Testis (tissue), 2 donors: ENCODE measurements at regions not wholly inside any gene's neighbourhood (a gene's known extent, or its start where the extent isn't known, plus 50 kb on each side); places are given as distances from the start of the nearest gene placed in this dataset.
"Not testable (repeated sequence)": the region's sequence is repeated elsewhere in the genome, so short reads cannot be mapped to it uniquely, and the experiment has no call there.

Experiments used
- DNase-seq: peaks from one replicate; pipeline ENCODE4 v3.0.0-alpha.2; 2019
- H3K27ac ChIP-seq, 2 donors: fragments of 200-600 bp; sonication (generic); one replicate each; pipeline ENCODE4 v1.5.1; 2019
- H3K27me3 ChIP-seq: fragments of 200-600 bp; sonication (generic); one replicate; pipeline ENCODE4 v1.5.1; 2019
- H3K36me3 ChIP-seq: fragments of 200-600 bp; sonication (generic); one replicate; pipeline ENCODE4 v1.5.1; 2017; ENCODE audit warnings: low read depth; ENCODE audit errors: missing control alignments
- H3K4me1 ChIP-seq: fragments of 200-600 bp; sonication (generic); one replicate; pipeline ENCODE4 v1.5.1; 2019
- H3K4me3 ChIP-seq, 2 donors: fragments of 200-600 bp; sonication (generic); one replicate each; pipeline ENCODE4 v1.5.1; 2017 to 2019
- H3K9me3 ChIP-seq: fragments of 200-600 bp; sonication (generic); one replicate; pipeline ENCODE4 v1.5.1; 2017
- POLR2A ChIP-seq: fragments of 450-650 bp; IDR thresholded peaks from one replicate; pipeline ENCODE4 v1.6.1; 2017; ENCODE audit warnings: antibody characterized with exemption, mild to moderate bottlenecking, moderate library complexity
- WGBS, 2 donors: methylation state at CpG; one replicate each; pipeline ENCODE4 v1.1.5; 2018; 5-methylcytosine and 5-hydroxymethylcytosine counted together
- intact Hi-C: fragments of 100-400 bp; cut with DNase I; formaldehyde crosslinking; loops from one replicate; pipeline ENCODE4 v1.15.1; 2023; ENCODE audit warnings: low total_unique reads
- TF ChIP-seq, protein P1 (sequence below), 3 experiments: fragments of 450-650 bp in 2 of 3; fragments of 200-600 bp in 1 of 3; sonication (generic) in 1 of 3; IDR thresholded peaks; one replicate each; pipeline ENCODE4 v1.5.1; 2016 to 2019; ENCODE audit warnings: antibody characterized with exemption in 3 of 3, mild to moderate bottlenecking in 2 of 3, moderate library complexity in 1 of 3

DNA sequence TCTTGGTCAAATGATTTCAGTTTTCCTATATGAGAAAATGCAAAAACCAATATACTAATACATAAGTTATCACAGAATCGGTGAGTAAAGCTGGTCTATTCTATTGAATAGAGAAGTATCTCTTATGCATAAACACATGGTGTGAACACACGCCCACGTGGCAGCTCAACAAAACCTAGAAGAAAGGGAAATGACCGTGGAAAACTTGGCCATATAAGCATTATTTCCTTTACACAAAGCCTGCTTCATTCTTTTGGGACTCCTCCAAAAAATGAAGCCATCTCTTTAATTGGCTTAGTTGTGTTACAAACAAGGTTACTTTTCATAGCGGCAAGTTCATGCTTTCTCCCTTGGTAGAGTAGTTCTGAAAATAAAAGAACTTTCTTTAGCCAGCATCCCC lies 183.2 kb downstream of the TMEM161B start:
- Histone ChIP-seq H3K36me3 (no peaks in the 10 kb centered on the region), H3K27ac (no peak overlapping the region), H3K27me3 (no peaks in the 10 kb centered on the region), H3K4me3 (no peak overlapping the region), H3K4me1 (no peaks in the 10 kb centered on the region), H3K9me3 (no peaks in the 10 kb centered on the region)
- 69 to 72% methylated on average over 5 of the region's 5 CpGs for WGBS, 2 donors
- no peak for DNase-seq
- TF ChIP-seq POLR2A: no peak
- TF ChIP-seq, protein P1, sequence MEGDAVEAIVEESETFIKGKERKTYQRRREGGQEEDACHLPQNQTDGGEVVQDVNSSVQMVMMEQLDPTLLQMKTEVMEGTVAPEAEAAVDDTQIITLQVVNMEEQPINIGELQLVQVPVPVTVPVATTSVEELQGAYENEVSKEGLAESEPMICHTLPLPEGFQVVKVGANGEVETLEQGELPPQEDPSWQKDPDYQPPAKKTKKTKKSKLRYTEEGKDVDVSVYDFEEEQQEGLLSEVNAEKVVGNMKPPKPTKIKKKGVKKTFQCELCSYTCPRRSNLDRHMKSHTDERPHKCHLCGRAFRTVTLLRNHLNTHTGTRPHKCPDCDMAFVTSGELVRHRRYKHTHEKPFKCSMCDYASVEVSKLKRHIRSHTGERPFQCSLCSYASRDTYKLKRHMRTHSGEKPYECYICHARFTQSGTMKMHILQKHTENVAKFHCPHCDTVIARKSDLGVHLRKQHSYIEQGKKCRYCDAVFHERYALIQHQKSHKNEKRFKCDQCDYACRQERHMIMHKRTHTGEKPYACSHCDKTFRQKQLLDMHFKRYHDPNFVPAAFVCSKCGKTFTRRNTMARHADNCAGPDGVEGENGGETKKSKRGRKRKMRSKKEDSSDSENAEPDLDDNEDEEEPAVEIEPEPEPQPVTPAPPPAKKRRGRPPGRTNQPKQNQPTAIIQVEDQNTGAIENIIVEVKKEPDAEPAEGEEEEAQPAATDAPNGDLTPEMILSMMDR (IDR thresholded peaks at IDR 0.05): no peak
- intact Hi-C loops: no loop called here

DNA sequence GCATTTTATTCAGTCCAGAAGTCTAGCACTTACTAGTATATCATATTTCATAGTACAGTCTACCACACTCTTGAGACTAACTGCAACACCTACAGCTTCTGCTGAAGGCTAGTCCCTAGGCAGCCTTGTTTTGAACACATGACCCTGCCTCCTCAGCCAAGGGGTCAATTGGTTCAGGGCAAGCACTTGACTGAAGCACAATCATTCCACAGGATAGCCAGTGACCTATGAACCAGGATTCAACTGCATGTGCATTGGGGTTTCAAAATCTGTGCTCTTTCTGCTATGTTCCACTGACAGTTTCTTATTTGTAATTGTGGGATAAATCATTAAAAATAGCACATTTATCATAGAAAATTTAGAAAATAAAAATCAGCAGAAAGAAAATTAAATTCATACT lies 186.8 kb downstream of the TMEM161B start:
- H3K4me3 ChIP-seq: no peak overlapping the region
- no peaks in the 10 kb centered on the region for H3K36me3 ChIP-seq
- no peaks in the 10 kb centered on the region for H3K27me3 ChIP-seq
- H3K4me1 ChIP-seq: no peaks in the 10 kb centered on the region
- TF ChIP-seq POLR2A: no peak
- TF ChIP-seq, protein P1 (IDR thresholded peaks at IDR 0.05): no peak
- DNase-seq: no peak
- no peak overlapping the region for H3K27ac ChIP-seq
- intact Hi-C loops: no loop called here
- H3K9me3 ChIP-seq: no peaks in the 10 kb centered on the region

DNA sequence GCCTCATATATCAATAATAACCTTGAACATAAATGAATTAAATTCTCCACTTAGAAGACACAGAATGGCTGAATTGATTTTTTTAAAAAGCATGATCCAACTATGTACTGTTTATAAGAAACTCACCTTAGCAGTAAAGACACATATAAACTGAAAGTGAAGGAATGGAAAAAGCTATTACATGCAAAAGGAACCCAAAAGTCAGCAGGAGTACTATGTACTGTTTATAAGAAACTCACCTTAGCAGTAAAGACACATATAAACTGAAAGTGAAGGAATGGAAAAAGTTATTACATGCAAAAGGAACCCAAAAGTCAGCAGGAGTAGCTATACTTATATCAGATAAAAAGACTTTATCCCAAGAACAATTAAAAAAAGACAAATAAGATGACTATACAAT lies 204.8 kb downstream of the TMEM161B start:
- TF ChIP-seq, protein P1 (IDR thresholded peaks at IDR 0.05): no peak
- TF ChIP-seq POLR2A: no peak
- intact Hi-C loops: no loop called here
- Histone ChIP-seq H3K4me3 (no peak overlapping the region), H3K9me3 (no peaks in the 10 kb centered on the region), H3K27ac (no peak overlapping the region), H3K27me3 (no peaks in the 10 kb centered on the region), H3K36me3 (no peaks in the 10 kb centered on the region), H3K4me1 (no peaks in the 10 kb centered on the region)
- DNase-seq: no peak

DNA sequence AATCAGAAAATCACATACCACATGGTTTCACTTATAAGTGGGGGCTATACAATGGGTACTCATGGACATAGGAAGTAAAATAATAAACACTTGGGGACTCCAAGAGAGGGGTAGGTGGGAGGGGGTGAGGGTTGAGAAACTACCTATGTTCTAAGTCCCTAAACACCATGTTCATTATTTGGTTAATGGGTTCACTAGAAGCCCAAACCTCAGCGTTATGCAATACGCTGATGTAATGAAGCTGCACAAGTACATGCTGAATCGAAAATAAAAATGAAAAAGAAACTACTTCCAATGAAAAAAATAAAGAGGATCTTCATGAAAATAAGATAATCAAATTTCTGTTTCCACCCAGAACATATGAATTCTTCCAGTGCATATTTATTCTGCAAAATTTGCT lies 208.5 kb downstream of the TMEM161B start:
- intact Hi-C loops: no loop called here
- Histone ChIP-seq H3K4me1 (no peaks in the 10 kb centered on the region), H3K27me3 (no peaks in the 10 kb centered on the region), H3K9me3 (no peaks in the 10 kb centered on the region), H3K4me3 (no peak overlapping the region), H3K27ac (no peak overlapping the region), H3K36me3 (no peaks in the 10 kb centered on the region)
- TF ChIP-seq POLR2A: no peak
- TF ChIP-seq, protein P1 (IDR thresholded peaks at IDR 0.05): no peak
- no peak for DNase-seq
- WGBS, 2 donors: 79 to 84% methylated on average over 3 of the region's 3 CpGs

DNA sequence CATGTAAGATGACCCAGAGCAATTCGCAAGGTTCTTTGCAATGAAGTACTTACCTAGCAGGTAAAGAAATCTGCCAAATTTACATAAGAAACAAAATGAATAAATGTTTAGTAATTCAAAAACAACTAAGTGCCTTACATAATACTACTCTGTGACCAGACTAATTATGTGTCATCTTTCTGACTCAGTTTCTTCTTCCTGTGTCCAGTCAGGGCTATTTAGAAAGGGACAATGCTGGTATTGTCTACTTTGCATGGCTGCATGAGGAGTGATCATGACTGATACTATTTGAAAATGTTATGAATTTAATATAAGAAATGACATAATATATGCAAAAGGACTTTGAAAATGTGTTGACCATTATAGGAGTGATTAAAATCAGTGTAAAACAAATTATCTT lies 210.0 kb downstream of the TMEM161B start:
- WGBS, 2 donors: 95 to 97% methylated on average over 1 of the region's 1 CpG
- intact Hi-C loops: no loop called here
- no peaks in the 10 kb centered on the region for H3K4me1 ChIP-seq

DNA sequence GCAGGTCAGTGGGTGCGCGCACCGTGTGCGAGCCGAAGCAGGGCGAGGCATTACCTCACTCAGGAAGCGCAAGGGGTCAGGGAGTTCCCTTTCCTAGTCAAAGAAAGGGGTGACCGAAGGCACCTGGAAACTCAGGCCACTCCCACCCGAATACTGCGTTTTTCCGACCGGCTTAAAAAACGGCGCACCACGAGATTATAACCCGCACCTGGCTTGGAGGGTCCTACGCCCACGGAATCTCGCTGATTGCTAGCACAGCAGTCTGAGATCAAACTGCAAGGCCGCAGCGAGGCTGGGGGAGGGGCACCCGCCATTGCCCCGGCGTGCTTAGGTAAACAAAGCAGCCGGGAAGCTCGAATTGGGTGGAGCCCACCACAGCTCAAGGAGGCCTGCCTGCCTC lies 216.2 kb downstream of the TMEM161B start:
- WGBS, 2 donors: 74 to 87% methylated on average over 22 to 25 of the region's 26 CpGs
- H3K27me3 ChIP-seq, H3K36me3 ChIP-seq, H3K4me1 ChIP-seq, H3K4me3 ChIP-seq, intact Hi-C loops, H3K9me3 ChIP-seq, H3K27ac ChIP-seq, DNase-seq: not testable (repeated sequence)

More for the DNA sequence above, 210.0 kb downstream of the TMEM161B start:
- Histone ChIP-seq H3K36me3 (no peaks in the 10 kb centered on the region), H3K9me3 (no peaks in the 10 kb centered on the region), H3K27ac (no peak overlapping the region), H3K27me3 (no peaks in the 10 kb centered on the region), H3K4me3 (no peak overlapping the region)
- no peak for TF ChIP-seq POLR2A
- no peak for DNase-seq
